Astrocyte (in vitro differentiated cells and primary cell): ENCODE measurements at regions not wholly inside any gene's neighbourhood (a gene's known extent, or its start where the extent isn't known, plus 50 kb on each side); places are given as distances from the start of the nearest gene placed in this dataset.

Experiments used
- CTCF ChIP-seq: IDR thresholded peaks from 2 replicates; pipeline ENCODE4 v1.5.1; 2011; ENCODE audit warnings: low read depth, mild to moderate bottlenecking, inconsistent platforms, low read length, moderate library complexity; ENCODE audit not compliant: insufficient read depth
- EZH2 ChIP-seq: IDR thresholded peaks from 2 replicates; pipeline ENCODE4 v1.6.1; 2012; ENCODE audit warnings: mild to moderate bottlenecking, low read length, inconsistent platforms; ENCODE audit not compliant: insufficient read depth

- TF ChIP-seq CTCF (no peak), EZH2 (no peak)
These were observed 946.5 kb downstream of the TUBA3C start for GRCh38 chr13:18235172-18235571.
